ENCODE measurements at regions not wholly inside any gene's neighbourhood (a gene's known extent, or its start where the extent isn't known, plus 50 kb on each side); places are given as distances from the start of the nearest gene placed in this dataset.

DNA sequence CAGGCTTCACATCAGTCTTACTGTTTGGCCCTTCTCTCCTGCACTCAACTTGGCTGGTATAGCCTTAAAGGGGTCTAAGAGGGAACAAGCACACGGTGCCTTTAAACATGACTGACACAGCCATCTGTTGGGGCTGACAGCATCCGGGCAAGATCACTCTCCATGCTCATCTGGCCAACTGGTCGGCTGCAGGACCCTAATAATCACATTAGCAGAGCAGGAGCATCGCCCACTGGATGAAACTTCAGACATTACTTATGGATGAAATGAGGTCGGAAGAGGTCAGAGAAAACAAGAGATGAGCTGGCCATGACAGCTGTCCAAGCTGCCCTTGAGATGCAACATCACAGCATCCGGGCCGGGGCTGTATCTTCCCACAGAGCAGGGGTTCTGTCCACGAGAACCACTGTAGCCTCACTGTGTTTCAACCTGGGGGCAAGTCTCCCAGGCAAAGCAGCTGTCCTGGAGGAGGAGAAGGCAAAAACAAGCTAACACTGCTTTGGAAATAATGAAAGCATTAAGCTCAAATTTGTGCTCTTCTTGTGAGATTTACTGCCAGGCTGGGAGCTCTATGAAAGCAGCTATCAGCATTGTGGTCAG is 94.4 kb upstream of the TTC29 start:
- Mint-ChIP-seq H3K27ac (no peak overlapping the region), H3K27me3 (no peaks in the 10 kb centered on the region), H3K4me3 (no peak overlapping the region), H3K36me3 (ENCODE audit: low read depth) (no peaks in the 10 kb centered on the region), H3K4me1 (ENCODE audit: low read depth) (no peaks in the 10 kb centered on the region), H3K9me3 (no peaks in the 10 kb centered on the region)
- intact Hi-C loops (cut with micrococcal nuclease): no loop called here

DNA sequence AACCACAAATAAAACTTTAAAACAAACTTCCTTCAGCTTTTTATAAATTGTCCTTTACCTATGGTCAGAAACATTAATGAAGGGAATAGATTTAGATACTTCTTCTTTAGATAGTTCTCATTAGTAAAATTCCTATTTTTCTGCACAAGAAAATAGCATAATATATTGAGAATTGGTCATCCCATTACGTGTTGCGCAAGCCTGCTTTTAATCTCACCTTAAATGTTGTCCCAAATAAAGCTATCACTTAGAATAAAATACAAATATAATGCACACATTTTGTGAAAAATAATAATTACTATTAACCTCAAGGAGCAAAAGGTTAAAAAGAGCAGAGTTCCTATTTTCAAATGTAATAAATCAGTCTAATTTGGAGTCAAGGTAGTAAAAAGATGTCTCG is 95.2 kb upstream of the TTC29 start:
- Mint-ChIP-seq H3K9me3 (no peaks in the 10 kb centered on the region), H3K4me1 (ENCODE audit: low read depth) (no peaks in the 10 kb centered on the region), H3K4me3 (no peak overlapping the region), H3K36me3 (ENCODE audit: low read depth) (no peaks in the 10 kb centered on the region), H3K27ac (no peak overlapping the region), H3K27me3 (no peaks in the 10 kb centered on the region)
- intact Hi-C loops (cut with micrococcal nuclease): no loop called here

DNA sequence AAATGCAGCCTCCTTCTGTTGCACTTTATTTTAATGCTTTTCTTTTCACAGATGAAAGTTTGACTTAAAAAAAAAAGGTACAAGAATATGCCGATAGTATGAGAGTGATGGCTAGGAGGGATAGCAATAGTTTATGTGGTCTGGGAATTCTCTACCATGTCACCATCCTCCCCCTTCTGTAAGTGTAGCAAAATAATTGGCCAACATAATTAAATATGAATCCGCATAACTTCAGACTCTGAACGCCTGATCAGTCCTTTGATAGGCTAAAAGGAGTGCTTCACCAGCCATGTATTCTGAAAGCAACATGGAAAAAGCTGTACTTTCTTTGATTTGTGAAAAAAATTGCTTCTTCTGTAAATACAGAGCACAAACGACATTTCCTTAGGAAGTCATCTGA is 95.7 kb upstream of the TTC29 start:
- Mint-ChIP-seq H3K4me1 (ENCODE audit: low read depth) (no peaks in the 10 kb centered on the region), H3K4me3 (no peak overlapping the region), H3K36me3 (ENCODE audit: low read depth) (no peaks in the 10 kb centered on the region), H3K27ac (no peak overlapping the region), H3K27me3 (no peaks in the 10 kb centered on the region), H3K9me3 (no peaks in the 10 kb centered on the region)
- intact Hi-C loops (cut with micrococcal nuclease): no loop called here

DNA sequence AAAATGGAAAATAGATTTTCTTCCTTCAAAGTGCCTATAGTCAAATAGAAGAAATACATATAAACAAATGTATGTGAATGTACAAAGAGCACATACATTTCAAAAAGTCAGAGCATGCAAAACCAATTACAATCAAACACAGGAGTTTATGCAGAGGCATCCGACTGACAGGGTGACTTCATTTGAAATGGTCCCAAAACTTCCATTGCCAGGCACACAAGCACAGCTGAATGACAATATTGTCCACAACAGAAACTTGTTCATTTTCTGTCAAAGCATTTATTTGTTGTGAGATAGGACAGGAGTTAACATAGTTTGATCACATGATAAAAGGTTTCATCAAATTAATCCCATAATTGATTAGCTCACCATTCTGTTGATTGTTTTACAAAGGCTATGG is 96.4 kb upstream of the TTC29 start:
- Mint-ChIP-seq H3K36me3 (ENCODE audit: low read depth) (no peaks in the 10 kb centered on the region), H3K4me1 (ENCODE audit: low read depth) (no peaks in the 10 kb centered on the region), H3K27me3 (no peaks in the 10 kb centered on the region), H3K9me3 (no peaks in the 10 kb centered on the region), H3K4me3 (no peak overlapping the region), H3K27ac (no peak overlapping the region)
- intact Hi-C loops (cut with micrococcal nuclease): no loop called here

GRCh38 chr4:147044241-147044640 is 98.6 kb upstream of the TTC29 start:
- Mint-ChIP-seq H3K9me3 (peaks cover 1% of the 10 kb centered on the region), H3K4me1 (ENCODE audit: low read depth) (no peaks in the 10 kb centered on the region), H3K4me3 (no peak overlapping the region), H3K27me3 (no peaks in the 10 kb centered on the region), H3K36me3 (ENCODE audit: low read depth) (no peaks in the 10 kb centered on the region), H3K27ac (no peak overlapping the region)
- intact Hi-C loops (cut with micrococcal nuclease): no loop called here

DNA sequence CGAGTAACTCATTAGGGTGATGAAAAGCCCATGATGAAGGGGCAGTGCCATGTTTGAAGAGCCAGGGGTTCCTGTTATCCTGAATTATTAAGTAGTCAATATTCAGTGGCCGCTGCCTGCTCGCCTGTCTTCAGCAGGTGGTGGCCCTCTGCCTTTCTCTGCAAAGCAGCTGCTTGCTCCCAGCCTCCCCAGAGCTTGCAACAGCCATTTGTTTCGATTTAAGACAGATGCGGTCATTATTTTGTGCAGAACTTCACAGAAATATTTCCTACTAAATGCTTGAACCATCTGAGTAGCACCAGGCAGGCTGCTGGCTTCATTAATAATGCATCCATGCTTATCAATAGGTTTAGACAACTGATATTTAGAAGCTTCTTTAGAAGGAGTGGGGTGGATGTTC is 104.3 kb upstream of the TTC29 start:
- Mint-ChIP-seq H3K27me3 (peaks cover 3% of the 10 kb centered on the region), H3K4me3 (no peak overlapping the region), H3K27ac (no peak overlapping the region), H3K4me1 (ENCODE audit: low read depth) (no peaks in the 10 kb centered on the region), H3K36me3 (ENCODE audit: low read depth) (no peaks in the 10 kb centered on the region), H3K9me3 (peaks cover 7% of the 10 kb centered on the region)
- intact Hi-C loops (cut with micrococcal nuclease): no loop called here

DNA sequence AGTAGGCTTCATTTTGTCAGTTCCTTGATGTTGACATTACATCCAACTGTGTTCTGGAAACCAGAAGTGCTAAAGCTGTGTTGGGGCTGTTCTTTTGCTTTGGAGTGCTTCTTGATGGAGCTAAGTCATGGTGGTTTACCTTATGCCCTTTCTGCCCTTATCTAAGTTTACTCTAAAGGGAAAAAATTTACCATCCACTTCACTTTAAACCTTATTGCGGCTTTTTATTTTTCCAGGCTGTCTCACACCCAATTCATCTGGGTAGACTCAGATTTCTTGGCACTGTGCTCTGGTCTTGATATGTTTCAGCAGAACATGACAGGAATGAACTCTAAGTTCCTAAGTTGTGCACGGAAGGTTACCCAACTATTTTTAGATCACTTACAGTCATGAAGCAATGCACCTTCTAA is 104.7 kb upstream of the TTC29 start:
- Mint-ChIP-seq H3K27me3 (peaks cover 3% of the 10 kb centered on the region), H3K36me3 (ENCODE audit: low read depth) (no peaks in the 10 kb centered on the region), H3K9me3 (peaks cover 7% of the 10 kb centered on the region), H3K4me1 (ENCODE audit: low read depth) (no peaks in the 10 kb centered on the region), H3K4me3 (no peak overlapping the region), H3K27ac (no peak overlapping the region)
- intact Hi-C loops (cut with micrococcal nuclease): no loop called here

DNA sequence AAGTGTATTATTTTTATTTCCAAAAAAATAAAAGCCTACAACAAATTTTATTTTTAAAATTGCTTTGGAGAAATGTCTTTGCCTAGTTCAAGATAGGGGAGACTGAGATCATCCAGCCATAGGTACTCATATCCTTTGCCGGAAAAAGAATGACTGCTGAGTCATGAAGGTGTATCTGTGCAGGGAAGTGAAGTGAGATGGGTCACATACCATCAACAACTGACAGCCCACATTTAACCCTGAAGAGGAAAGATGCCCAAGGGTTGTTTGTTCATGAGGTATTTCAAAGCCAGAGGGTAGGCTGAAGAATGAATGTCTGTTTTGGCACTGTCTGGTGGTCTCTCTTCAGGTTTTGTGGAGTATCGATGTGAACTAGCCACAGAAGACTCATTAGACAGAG is 106.7 kb upstream of the TTC29 start:
- peaks cover 7% of the 10 kb centered on the region for H3K9me3 Mint-ChIP-seq
- intact Hi-C loops (cut with micrococcal nuclease): no loop called here
- H3K27me3 Mint-ChIP-seq: peaks cover 3% of the 10 kb centered on the region
- no peaks in the 10 kb centered on the region for H3K36me3 Mint-ChIP-seq (ENCODE audit: low read depth)
- no peak overlapping the region for H3K4me3 Mint-ChIP-seq
- H3K4me1 Mint-ChIP-seq (ENCODE audit: low read depth): peaks cover 5% of the 10 kb centered on the region
- no peak overlapping the region for H3K27ac Mint-ChIP-seq

DNA sequence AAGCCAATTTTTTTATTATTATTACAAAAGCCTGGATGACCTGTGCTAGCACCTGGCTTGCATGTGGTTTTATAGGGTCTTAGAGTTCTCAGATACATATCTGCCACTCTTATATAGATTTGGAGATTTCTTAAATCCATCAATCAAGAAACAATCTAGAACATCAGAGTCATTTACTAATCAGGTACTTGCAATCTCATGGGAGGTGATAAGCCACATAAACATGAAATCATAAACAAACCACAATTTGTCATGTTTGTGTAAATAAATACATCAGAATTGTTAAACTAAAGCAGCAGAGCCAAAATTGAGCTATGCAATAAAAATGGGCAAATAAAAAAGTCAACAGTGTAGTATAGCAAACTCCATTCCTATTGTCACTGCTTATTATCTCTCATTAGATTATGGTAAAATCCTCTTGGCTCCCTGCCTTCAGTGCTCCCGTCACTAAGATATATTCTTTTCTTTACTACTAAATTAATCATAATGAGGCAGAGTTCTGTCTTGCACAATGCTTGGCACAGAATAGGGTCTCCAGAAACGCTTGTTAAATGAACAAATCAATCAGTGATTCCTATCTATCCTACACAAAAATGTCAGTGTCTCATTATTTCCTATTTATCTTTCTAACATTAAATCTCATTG is 108.7 kb upstream of the TTC29 start:
- H3K4me1 Mint-ChIP-seq (ENCODE audit: low read depth): peaks cover 10% of the 10 kb centered on the region
- intact Hi-C loops (cut with micrococcal nuclease): no loop called here
- H3K4me3 Mint-ChIP-seq: no peak overlapping the region
- H3K9me3 Mint-ChIP-seq: peaks cover 5% of the 10 kb centered on the region
- H3K36me3 Mint-ChIP-seq (ENCODE audit: low read depth): no peaks in the 10 kb centered on the region
- peaks cover 3% of the 10 kb centered on the region for H3K27me3 Mint-ChIP-seq
- H3K27ac Mint-ChIP-seq: no peak overlapping the region

- Mint-ChIP-seq H3K9me3 (no peaks in the 10 kb centered on the region), H3K36me3 (ENCODE audit: low read depth) (no peaks in the 10 kb centered on the region)
Observed at GRCh38 chr4:147056940-147057610, 111.4 kb upstream of the TTC29 start.

DNA sequence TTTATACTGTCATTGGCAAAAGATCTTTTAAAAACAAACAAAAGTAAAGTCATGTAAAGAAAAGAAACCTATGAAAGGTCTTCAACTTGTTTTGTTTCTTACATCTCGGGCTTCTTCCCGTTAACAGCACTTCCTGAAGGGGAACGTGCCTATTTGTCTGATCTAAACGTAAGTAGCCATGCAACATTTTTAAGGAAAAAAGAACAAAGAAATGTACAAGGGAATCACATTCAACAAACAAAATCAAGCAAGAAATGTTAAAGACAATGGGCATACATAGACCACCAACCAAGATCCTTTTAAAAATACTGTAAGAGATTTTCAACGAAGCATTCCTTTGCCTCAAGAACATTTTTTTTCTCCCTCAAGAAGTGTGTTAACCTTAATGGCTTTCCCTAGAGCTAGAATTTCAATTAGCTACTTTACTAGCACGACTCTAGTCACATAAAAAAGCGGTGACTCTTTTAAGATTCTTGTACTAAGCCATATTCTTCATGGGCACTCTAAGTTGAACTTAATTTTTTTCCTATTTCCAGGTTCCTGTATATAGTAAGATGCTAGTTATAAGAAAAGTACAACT is 112.0 kb upstream of the TTC29 start:
- H3K9me3 Mint-ChIP-seq: no peaks in the 10 kb centered on the region
- intact Hi-C loops (cut with micrococcal nuclease): no loop called here
- no peaks in the 10 kb centered on the region for H3K27me3 Mint-ChIP-seq
- H3K4me1 Mint-ChIP-seq (ENCODE audit: low read depth): peaks cover 10% of the 10 kb centered on the region
- H3K4me3 Mint-ChIP-seq: peak overlapping the region; percentile 77
- peak overlapping the region; percentile 81 for H3K27ac Mint-ChIP-seq
- no peaks in the 10 kb centered on the region for H3K36me3 Mint-ChIP-seq (ENCODE audit: low read depth)

More at GRCh38 chr4:147056940-147057610, 111.4 kb upstream of the TTC29 start:
- Mint-ChIP-seq H3K4me3 (peak overlapping the region; percentile 77), H3K27ac (peak overlapping the region; percentile 81), H3K27me3 (no peaks in the 10 kb centered on the region), H3K4me1 (ENCODE audit: low read depth) (peaks cover 10% of the 10 kb centered on the region)
- intact Hi-C loops (cut with micrococcal nuclease): no loop called here

DNA sequence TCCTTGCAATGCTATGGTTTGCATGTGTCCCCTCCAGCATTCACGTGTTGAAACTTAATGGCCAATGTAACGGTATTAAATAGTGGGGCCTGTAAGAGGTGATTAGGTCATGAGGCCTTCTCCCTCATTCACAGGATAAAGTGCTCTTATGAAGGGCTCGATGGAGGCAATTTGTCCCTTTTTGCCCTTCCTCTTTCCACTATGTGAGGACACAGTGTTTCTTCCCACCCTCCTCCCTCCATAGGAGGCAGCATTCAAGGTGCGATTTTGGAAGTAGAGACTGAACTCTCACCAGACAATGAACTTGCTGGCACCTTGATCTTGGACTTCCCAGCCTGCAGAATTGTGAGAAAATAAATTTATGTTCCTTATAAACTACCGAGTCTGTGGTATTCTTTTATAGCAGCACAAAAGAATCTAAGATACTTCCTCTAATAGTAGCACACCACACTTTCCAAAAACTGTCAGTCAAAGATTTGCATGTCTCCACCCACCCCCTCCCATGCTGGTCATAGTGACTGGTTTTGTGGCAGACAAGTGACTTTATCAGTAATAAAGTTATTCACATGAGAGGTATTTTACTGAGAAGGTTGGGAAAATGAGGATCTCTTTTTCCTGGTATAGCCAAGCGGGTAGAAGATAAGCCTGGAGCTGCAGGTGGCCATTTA is 113.5 kb upstream of the TTC29 start:
- intact Hi-C loops (cut with micrococcal nuclease): no loop called here
- no peaks in the 10 kb centered on the region for H3K9me3 Mint-ChIP-seq
- H3K36me3 Mint-ChIP-seq (ENCODE audit: low read depth): no peaks in the 10 kb centered on the region
- no peak overlapping the region for H3K4me3 Mint-ChIP-seq
- no peak overlapping the region for H3K27ac Mint-ChIP-seq
- peaks cover 10% of the 10 kb centered on the region for H3K4me1 Mint-ChIP-seq (ENCODE audit: low read depth)
- no peaks in the 10 kb centered on the region for H3K27me3 Mint-ChIP-seq

DNA sequence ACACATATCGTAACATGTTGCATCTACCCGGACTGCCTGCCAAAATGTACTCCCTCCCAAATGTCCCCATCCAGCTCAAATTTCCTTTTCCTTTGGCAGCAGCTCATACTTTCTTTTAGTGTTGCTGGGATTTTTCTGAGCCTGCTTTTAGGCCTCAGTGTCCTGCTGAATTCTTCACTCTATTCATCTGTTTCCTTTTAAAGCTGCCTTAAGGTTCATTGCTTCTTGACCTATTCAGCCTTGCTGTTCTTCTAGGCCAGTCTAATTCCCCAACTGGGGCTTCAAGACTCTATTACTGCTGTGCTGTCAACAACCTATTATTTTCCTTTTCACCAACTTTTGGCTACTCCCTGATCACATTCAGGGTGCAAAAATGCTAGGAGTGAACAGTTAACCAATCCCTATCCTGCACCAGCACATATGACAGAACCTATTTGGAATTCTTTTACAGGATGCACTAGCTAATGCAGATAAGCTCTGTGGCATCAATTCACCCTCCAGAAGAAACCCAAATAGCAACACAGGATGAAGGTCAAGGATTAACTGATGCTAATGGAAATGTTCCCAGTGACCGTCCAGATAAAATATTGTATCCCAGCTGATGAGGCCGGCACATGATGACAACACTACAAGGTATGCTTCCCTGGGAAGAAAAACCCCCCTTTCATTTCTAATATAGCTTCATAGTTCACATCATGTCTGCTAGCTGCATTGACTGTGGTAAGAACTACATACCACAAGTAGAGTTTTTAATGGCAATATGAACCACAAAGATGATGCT is 114.7 kb upstream of the TTC29 start:
- Mint-ChIP-seq H3K9me3 (no peaks in the 10 kb centered on the region), H3K4me3 (no peak overlapping the region), H3K27ac (no peak overlapping the region), H3K27me3 (no peaks in the 10 kb centered on the region), H3K4me1 (ENCODE audit: low read depth) (peaks cover 10% of the 10 kb centered on the region), H3K36me3 (ENCODE audit: low read depth) (no peaks in the 10 kb centered on the region)
- intact Hi-C loops (cut with micrococcal nuclease): no loop called here

All from dendritic cell treated with granulocyte-macrophage colony-stimulating factor and Interleukin-4, amounts not matched to agents 40 ng/mL and 50 ng/mL, for 4 days (primary cell).